ENCODE measurements at regions not wholly inside any gene's neighbourhood (a gene's known extent, or its start where the extent isn't known, plus 50 kb on each side); places are given as distances from the start of the nearest gene placed in this dataset.

DNA sequence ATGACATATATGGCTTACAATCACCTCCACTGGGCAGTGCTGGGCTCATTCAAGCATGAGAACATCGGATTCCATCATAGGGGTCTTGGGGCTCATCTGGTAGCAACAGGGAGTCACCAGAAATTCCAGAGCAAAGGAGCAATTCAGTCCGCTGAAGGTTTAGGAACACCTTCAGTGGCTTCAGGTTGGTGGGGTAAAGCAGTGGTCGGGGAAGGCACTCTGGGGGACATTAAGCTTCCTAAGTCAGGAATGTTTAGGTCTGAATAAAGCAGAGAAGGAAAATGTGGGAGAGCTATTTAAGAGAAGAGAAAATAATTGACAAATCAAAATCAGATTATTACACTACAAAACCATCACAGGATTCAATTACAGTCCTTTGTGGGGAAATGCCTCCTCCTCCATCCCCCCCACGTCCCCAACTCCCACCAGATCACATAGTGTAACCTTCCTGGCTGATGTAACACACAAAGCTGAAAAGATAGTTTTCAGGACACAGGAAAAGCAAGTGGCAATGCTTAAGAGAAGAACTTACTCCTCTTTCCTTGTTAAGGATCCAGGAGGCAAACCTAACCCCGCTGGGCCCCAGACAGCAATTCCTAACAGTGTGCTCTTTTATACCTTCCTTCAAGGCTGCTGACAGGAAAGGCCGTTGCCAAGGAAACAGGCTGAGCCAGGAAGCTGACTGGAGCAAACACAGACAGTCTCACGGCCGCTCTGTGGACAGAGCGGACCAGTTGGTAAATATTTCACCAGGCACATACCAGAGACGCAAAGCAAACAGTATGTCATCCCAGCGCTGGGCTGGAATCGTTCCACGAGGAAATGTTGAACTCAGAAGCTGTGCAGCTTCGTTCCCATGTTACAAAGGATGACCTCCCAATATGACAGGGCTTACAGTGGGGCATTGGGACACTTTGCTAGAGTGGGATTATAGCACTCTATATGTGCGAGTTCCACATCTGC, 57.5 kb upstream of the LMCD1 start:
- TF ChIP-seq CTCF (conservative IDR thresholded peaks at IDR 0.05 in 1 of 2, IDR thresholded peaks at IDR 0.05 in 1 of 2; ENCODE audit: low read depth in 1 of 2, low read length in 2 of 2) = no peak
- no peak for TF ChIP-seq EZH2 (IDR thresholded peaks at IDR 0.05; ENCODE audit: low read length, missing control alignments)
